Ammon's horn (tissue), 1 donor: ENCODE measurements at regions not wholly inside any gene's neighbourhood (a gene's known extent, or its start where the extent isn't known, plus 50 kb on each side); places are given as distances from the start of the nearest gene placed in this dataset.

Source experiments
- DNase-seq: peaks from one replicate; pipeline ENCODE4 v3.0.0-alpha.2; 2016; ENCODE audit warnings: low spot score

- no peak for DNase-seq
These were observed 173.0 kb upstream of the CASK start for GRCh38 chrX:42096265-42096920.

GRCh38 chrX:42094218-42094617 is 170.9 kb upstream of the CASK start:
- DNase-seq: no peak

GRCh38 chrX:42093756-42094155 is 170.4 kb upstream of the CASK start:
- DNase-seq: no peak

GRCh38 chrX:42090395-42090794 is 167.0 kb upstream of the CASK start:
- DNase-seq: no peak

- no peak for DNase-seq
These were observed 165.7 kb upstream of the CASK start for GRCh38 chrX:42089031-42089430.

- DNase-seq: no peak
These were observed 164.6 kb upstream of the CASK start for GRCh38 chrX:42087960-42088359.

- no peak for DNase-seq
These were observed 162.5 kb upstream of the CASK start for GRCh38 chrX:42085836-42086235.

- no peak for DNase-seq
These were observed 156.6 kb upstream of the CASK start for GRCh38 chrX:42079968-42080367.

GRCh38 chrX:42077675-42078074 is 154.3 kb upstream of the CASK start:
- DNase-seq: no peak

GRCh38 chrX:42075032-42075431 is 151.7 kb upstream of the CASK start:
- no peak for DNase-seq

GRCh38 chrX:42073448-42073847 is 150.1 kb upstream of the CASK start:
- DNase-seq: no peak

- no peak for DNase-seq
These were observed 147.5 kb upstream of the CASK start for GRCh38 chrX:42070866-42071265.

- no peak for DNase-seq
These were observed 130.9 kb upstream of the CASK start for GRCh38 chrX:42054256-42054655.

- DNase-seq: no peak
These were observed 127.0 kb upstream of the CASK start for GRCh38 chrX:42050345-42050744.

GRCh38 chrX:42047886-42048285 is 124.5 kb upstream of the CASK start:
- no peak for DNase-seq

- DNase-seq: no peak
These were observed 104.8 kb upstream of the CASK start for GRCh38 chrX:42028109-42028508.

- no peak for DNase-seq
These were observed 104.1 kb upstream of the CASK start for GRCh38 chrX:42027367-42028000.

- no peak for DNase-seq
These were observed 102.5 kb upstream of the CASK start for GRCh38 chrX:42025861-42026260.

GRCh38 chrX:42023122-42023521 is 99.8 kb upstream of the CASK start:
- DNase-seq: no peak

GRCh38 chrX:42022158-42022557 is 98.8 kb upstream of the CASK start:
- no peak for DNase-seq

GRCh38 chrX:42021058-42021457 is 97.7 kb upstream of the CASK start:
- DNase-seq: no peak

GRCh38 chrX:42020225-42020624 is 96.9 kb upstream of the CASK start:
- DNase-seq: no peak

GRCh38 chrX:42017971-42018370 is 94.6 kb upstream of the CASK start:
- DNase-seq: no peak

GRCh38 chrX:42000836-42001235 is 77.5 kb upstream of the CASK start:
- DNase-seq: no peak
